Osteoblast (primary cell): ENCODE measurements at regions not wholly inside any gene's neighbourhood (a gene's known extent, or its start where the extent isn't known, plus 50 kb on each side); places are given as distances from the start of the nearest gene placed in this dataset.
A peak's percentile ranks its signal among the peaks of the same experiment; 100 is the strongest.

Experiments used
- DNase-seq: peaks from one replicate; pipeline ENCODE4 v3.0.0; 2011; ENCODE audit warnings: low spot score, mixed read lengths; ENCODE audit not compliant: insufficient read length; ENCODE audit errors: missing footprints
- H2AFZ ChIP-seq: 2 replicates; pipeline ENCODE4 v1.6.0; 2011; ENCODE audit warnings: mild to moderate bottlenecking, low read length
- H3K27ac ChIP-seq: 2 replicates; pipeline ENCODE4 v1.5.1; 2011; ENCODE audit warnings: mild to moderate bottlenecking, low read depth, low read length, moderate library complexity
- H3K27me3 ChIP-seq: 2 replicates; pipeline ENCODE4 v1.6.0; 2012; ENCODE audit warnings: mild to moderate bottlenecking, control low read depth, inconsistent platforms, low read length, moderate library complexity; ENCODE audit not compliant: insufficient read depth
- H3K36me3 ChIP-seq: 2 replicates; pipeline ENCODE4 v1.5.1; 2011; ENCODE audit warnings: mild to moderate bottlenecking, low read length, control low read depth, moderate library complexity; ENCODE audit not compliant: insufficient read depth
- H3K4me1 ChIP-seq: 2 replicates; pipeline ENCODE4 v1.5.1; 2011; ENCODE audit warnings: mild to moderate bottlenecking, low read length, control low read depth, moderate library complexity; ENCODE audit not compliant: insufficient read depth
- H3K4me2 ChIP-seq: 2 replicates; pipeline ENCODE4 v1.6.0; 2011; ENCODE audit warnings: mild to moderate bottlenecking, low read length; ENCODE audit not compliant: insufficient read depth
- H3K4me3 ChIP-seq: fragments of 200-600 bp; sonication (generic); 3 replicates; pipeline ENCODE4 v1.5.1; 2012; ENCODE audit warnings: mild to moderate bottlenecking, low read length, inconsistent platforms; ENCODE audit not compliant: insufficient read depth
- H3K79me2 ChIP-seq: 2 replicates; pipeline ENCODE4 v1.6.0; 2012; ENCODE audit warnings: mild to moderate bottlenecking, low read length, control low read depth, inconsistent platforms; ENCODE audit not compliant: insufficient read depth
- H3K9me3 ChIP-seq: 2 replicates; pipeline ENCODE4 v1.5.1; 2011; ENCODE audit warnings: low read depth, low read length, control low read depth
- H4K20me1 ChIP-seq: 2 replicates; pipeline ENCODE4 v1.6.0; 2012; ENCODE audit warnings: mild to moderate bottlenecking, low read length, control low read depth; ENCODE audit not compliant: insufficient read depth
- CTCF ChIP-seq: IDR thresholded peaks from 2 replicates; pipeline ENCODE4 v1.5.1; 2011; ENCODE audit warnings: mild to moderate bottlenecking, low read depth, low read length, moderate library complexity; ENCODE audit errors: extremely low read depth

- no peaks in the 10 kb centered on the region for H3K27me3 ChIP-seq
- H3K9me3 ChIP-seq, result no peaks in the 10 kb centered on the region
- H4K20me1 ChIP-seq, result no peaks in the 10 kb centered on the region
- H3K27ac ChIP-seq, result no peak overlapping the region
- no peak overlapping the region for H3K4me3 ChIP-seq
- H3K4me1 ChIP-seq, result peaks cover 22% of the 10 kb centered on the region
- no peaks in the 10 kb centered on the region for H3K79me2 ChIP-seq
- no peak for DNase-seq
- no peak for TF ChIP-seq CTCF
- H2AFZ ChIP-seq, result no peak overlapping the region
- H3K36me3 ChIP-seq, result no peaks in the 10 kb centered on the region
- H3K4me2 ChIP-seq, result no peak overlapping the region
These were observed 198.6 kb downstream of the VGLL3 start for GRCh38 chr3:86792316-86792715.

- no peak overlapping the region for H3K4me3 ChIP-seq
- no peak overlapping the region for H3K27ac ChIP-seq
- no peaks in the 10 kb centered on the region for H3K36me3 ChIP-seq
- peaks cover 30% of the 10 kb centered on the region for H3K4me1 ChIP-seq
- no peak for TF ChIP-seq CTCF
- no peaks in the 10 kb centered on the region for H3K9me3 ChIP-seq
- no peaks in the 10 kb centered on the region for H3K27me3 ChIP-seq
- no peaks in the 10 kb centered on the region for H4K20me1 ChIP-seq
- no peak overlapping the region for H3K4me2 ChIP-seq
- DNase-seq, result no peak
- no peak overlapping the region for H2AFZ ChIP-seq
- no peaks in the 10 kb centered on the region for H3K79me2 ChIP-seq
These were observed 199.9 kb downstream of the VGLL3 start for GRCh38 chr3:86790884-86791549.

GRCh38 chr3:86788371-86788770 is 202.6 kb downstream of the VGLL3 start:
- Histone ChIP-seq H3K4me2 (no peak overlapping the region), H3K27ac (peak overlapping the region; percentile 45), H3K27me3 (no peaks in the 10 kb centered on the region), H3K4me3 (no peak overlapping the region), H2AFZ (no peak overlapping the region), H4K20me1 (no peaks in the 10 kb centered on the region), H3K9me3 (no peaks in the 10 kb centered on the region), H3K4me1 (peaks cover 12% of the 10 kb centered on the region), H3K79me2 (no peaks in the 10 kb centered on the region), H3K36me3 (no peaks in the 10 kb centered on the region)
- no peak for TF ChIP-seq CTCF
- DNase-seq, result no peak

- Histone ChIP-seq H2AFZ (no peak overlapping the region), H3K27me3 (no peaks in the 10 kb centered on the region), H3K4me1 (peaks cover 8% of the 10 kb centered on the region), H3K4me3 (no peak overlapping the region), H3K4me2 (peak overlapping the region; percentile 25), H3K79me2 (no peaks in the 10 kb centered on the region), H4K20me1 (no peaks in the 10 kb centered on the region), H3K9me3 (no peaks in the 10 kb centered on the region), H3K27ac (peak overlapping the region; percentile 45), H3K36me3 (no peaks in the 10 kb centered on the region)
- no peak for TF ChIP-seq CTCF
- DNase-seq, result no peak
These were observed 203.9 kb downstream of the VGLL3 start for GRCh38 chr3:86787091-86787490.
